Heart left ventricle (tissue), 16 donors: ENCODE measurements at regions not wholly inside any gene's neighbourhood (a gene's known extent, or its start where the extent isn't known, plus 50 kb on each side); places are given as distances from the start of the nearest gene placed in this dataset.

Experiments
- ATAC-seq, 4 donors: fragments of 200-7000 bp; cut with Tn5 transposase; one replicate each; pipeline ENCODE4 v1.9.1; 2020 to 2022; ENCODE audit warnings: moderate library complexity in 4 of 4, mild to moderate bottlenecking in 3 of 4, moderate number of reproducible peaks in 1 of 4
- DNase-seq, 5 donors: peaks; one replicate each; pipeline ENCODE4 v3.0.0-alpha.2; 2020
- H3K27ac ChIP-seq, 12 donors: fragments of 200-600 bp; sonication (generic) in 4 of 12; one replicate each; pipeline versions ENCODE4 v1.5.0 to v1.8.0; 2016 to 2022; ENCODE audit warnings: mild to moderate bottlenecking in 2 of 12
- H3K27me3 ChIP-seq, 9 donors: fragments of 200-600 bp; sonication (generic) in 2 of 9; one replicate each; pipeline versions ENCODE4 v1.5.1 to v1.8.0; 2016 to 2022; ENCODE audit warnings: mild to moderate bottlenecking in 3 of 9
- H3K36me3 ChIP-seq, 9 donors: fragments of 200-600 bp; sonication (generic) in 2 of 9; one replicate each; pipeline versions ENCODE4 v1.5.0 to v1.8.0; 2018 to 2022; ENCODE audit warnings: mild to moderate bottlenecking in 2 of 9
- H3K4me1 ChIP-seq, 12 donors: fragments of 200-600 bp; sonication (generic) in 4 of 12; one replicate each; pipeline versions ENCODE4 v1.5.0 to v1.8.0; 2016 to 2022; ENCODE audit warnings: mild to moderate bottlenecking in 3 of 12
- H3K4me3 ChIP-seq, 12 donors: fragments of 200-600 bp; sonication (generic) in 4 of 12; one replicate each; pipeline versions ENCODE4 v1.5.0 to v1.8.0; 2017 to 2022; ENCODE audit warnings: mild to moderate bottlenecking in 9 of 12, moderate library complexity in 4 of 12
- H3K9me3 ChIP-seq, 12 donors: fragments of 200-600 bp; sonication (generic) in 4 of 12; one replicate each; pipeline versions ENCODE4 v1.5.0 to v1.8.0; 2016 to 2022; ENCODE audit warnings: mild to moderate bottlenecking in 1 of 12
- CTCF ChIP-seq, 12 donors: fragments of 200-600 bp; sonication (generic) in 4 of 12; IDR thresholded peaks; one replicate each; pipeline versions ENCODE4 v1.5.0 to v1.8.0; 2018 to 2022; ENCODE audit warnings: antibody characterized with exemption in 12 of 12, mild to moderate bottlenecking in 5 of 12
- POLR2A ChIP-seq, 2 donors: fragments of 450-650 bp; IDR thresholded peaks; one replicate each; pipeline ENCODE4 v1.6.1; 2017; ENCODE audit warnings: antibody characterized with exemption in 2 of 2, mild to moderate bottlenecking in 2 of 2, moderate library complexity in 2 of 2
- WGBS, 4 donors: extraction: QIAGEN DNeasy Blood & Tissue Kit in 2 of 4; methylation state at CpG; one replicate each; pipeline versions ENCODE4 v1.1.5 to v1.1.7; 2013 to 2018; 5-methylcytosine and 5-hydroxymethylcytosine counted together
- intact Hi-C, 10 donors: fragments of 100-400 bp; cut with DNase I; formaldehyde crosslinking; loops; one replicate each; pipeline versions ENCODE4 v1.11.1 to v1.14.2; 2022
- donor health status: ischemic (EF 13 %, LVEDD 7.1; RV severe dilation, severe dysfunction).
- donor health status: healthy with polysubstance abuse.
- donor health status: DM: no; HTN: yes; CAD: no.
- donor health status: DM: no; HTN: no; CAD: no.
- donor health status: ischemic (EF 25% LVEDD 6.9; RV normal size, moderate dysfunction).
- donor health status: ischemic (EF 25% LVEDD 5.7; RV mildly dilated, moderate dysfunction).
- donor health status: healthy.
- donor health status: DM: yes; HTN: yes; CAD: no.
- donor health status: ischemic (EF 35%, LVEDD 5.7; RV mildly dilated, moderate dysfunction).
- donor health status: nonischemic (EF 11% LVEDD 7.7; RV severe dilation, severe dysfunction).
- donor health status: DM: yes; HTN: yes; CAD: no.
- donor health status: PGD.
- donor health status: ischemic (EF 29% LVEDD 5.4; RV normal size, mild dysfunction).
- donor health status: nonischemic (EF 23%, LVEDD 6.1; RV moderate dilation, normal function).

GRCh38 chr2:9780368-9781130, 62.7 kb upstream of the TAF1B start:
- ATAC-seq (no peak), DNase-seq (peak in 3 of 5 donors; percentile 4 to 15 (median 6))
- no peaks in the 10 kb centered on the region for H3K36me3 ChIP-seq
- peaks cover 0 to 18% (median 0%) of the 10 kb centered on the region in 12 donors for H3K4me1 ChIP-seq
- no peak overlapping the region for H3K4me3 ChIP-seq
- no peaks in the 10 kb centered on the region for H3K27me3 ChIP-seq
- TF ChIP-seq POLR2A (IDR thresholded peaks at IDR 0.05) = no peak
- TF ChIP-seq CTCF (IDR thresholded peaks at IDR 0.05) = no peak
- WGBS, 4 donors = 88 to 93% (median 91%) methylated on average over 10 of the region's 10 CpGs
- peak overlapping the region in 1 of 12 donors; percentile 12 for H3K27ac ChIP-seq
- intact Hi-C loops = no loop called here
- H3K9me3 ChIP-seq = no peaks in the 10 kb centered on the region

GRCh38 chr2:9781252-9781651, 62.0 kb upstream of the TAF1B start:
- ATAC-seq (no peak), DNase-seq (peak in 3 of 5 donors; percentile 7 to 42 (median 15))
- 93 to 96% (median 94%) methylated on average over 9 of the region's 9 CpGs for WGBS, 4 donors
- TF ChIP-seq POLR2A (IDR thresholded peaks at IDR 0.05) (no peak), CTCF (IDR thresholded peaks at IDR 0.05) (no peak)
- H3K27ac ChIP-seq = no peak overlapping the region
- no peaks in the 10 kb centered on the region for H3K36me3 ChIP-seq
- H3K4me3 ChIP-seq = no peak overlapping the region
- intact Hi-C loops = no loop called here
- no peaks in the 10 kb centered on the region for H3K27me3 ChIP-seq
- peaks cover 0 to 18% (median 0%) of the 10 kb centered on the region in 12 donors for H3K4me1 ChIP-seq
- H3K9me3 ChIP-seq = no peaks in the 10 kb centered on the region

GRCh38 chr2:9782197-9782719, 61.0 kb upstream of the TAF1B start:
- no peak overlapping the region for H3K27ac ChIP-seq
- no peak overlapping the region for H3K4me3 ChIP-seq
- no peaks in the 10 kb centered on the region for H3K27me3 ChIP-seq
- no peaks in the 10 kb centered on the region for H3K9me3 ChIP-seq
- TF ChIP-seq POLR2A (IDR thresholded peaks at IDR 0.05) = no peak
- no peak for TF ChIP-seq CTCF (IDR thresholded peaks at IDR 0.05)
- no peaks in the 10 kb centered on the region for H3K36me3 ChIP-seq
- ATAC-seq (peak in 1 of 4 donors; percentile 52), DNase-seq (peak in 2 of 5 donors; percentile 2 to 24)
- WGBS, 4 donors = 71 to 78% (median 74%) methylated on average over 8 of the region's 8 CpGs
- peaks cover 0 to 18% (median 0%) of the 10 kb centered on the region in 12 donors for H3K4me1 ChIP-seq
- intact Hi-C loops = no loop called here

GRCh38 chr2:9789371-9789770, 53.9 kb upstream of the TAF1B start:
- intact Hi-C loops = no loop called here
- 96 to 98% (median 96%) methylated on average over 10 of the region's 10 CpGs for WGBS, 4 donors
- no peak overlapping the region for H3K4me3 ChIP-seq

More at GRCh38 chr2:9789371-9789770, 53.9 kb upstream of the TAF1B start:
- no peak overlapping the region for H3K27ac ChIP-seq
- H3K27me3 ChIP-seq = no peaks in the 10 kb centered on the region
- ATAC-seq (no peak), DNase-seq (peak in 2 of 5 donors; percentile 15 to 57)
- H3K9me3 ChIP-seq = peaks cover 0 to 5% (median 0%) of the 10 kb centered on the region in 12 donors
- H3K36me3 ChIP-seq = no peaks in the 10 kb centered on the region
- H3K4me1 ChIP-seq = peaks cover 0 to 23% (median 11%) of the 10 kb centered on the region in 12 donors
- TF ChIP-seq CTCF (IDR thresholded peaks at IDR 0.05) (no peak), POLR2A (IDR thresholded peaks at IDR 0.05) (no peak)
